Stimulated activated naive B cell treated with anti-CD40 and anti-IgM and Interleukin-4, amounts not matched to agents 10 μg/mL and 1 μg/mL and 100 μg/mL, for 72 hours (primary cell): ENCODE measurements at regions not wholly inside any gene's neighbourhood (a gene's known extent, or its start where the extent isn't known, plus 50 kb on each side); places are given as distances from the start of the nearest gene placed in this dataset.

Source experiments
- ATAC-seq, 2 donors: fragments of 150-1000 bp; cut with Tn5 transposase; replicated peaks; 2 replicates each; pipeline ENCODE4 v1.10.0; 2021; ENCODE audit warnings: moderate library complexity in 1 of 2
- DNase-seq: peaks from one replicate; pipeline ENCODE4 v3.0.0; 2021
- H3K27ac Mint-ChIP-seq: one replicate; pipeline ENCODE4 v1.8.0; 2022; ENCODE audit warnings: mild to moderate bottlenecking, mixed read lengths
- H3K27me3 Mint-ChIP-seq, 2 donors: one replicate each; pipeline ENCODE4 v1.8.0; 2022; ENCODE audit warnings: mixed read lengths in 2 of 2
- H3K36me3 Mint-ChIP-seq, 2 donors: one replicate each; pipeline ENCODE4 v1.8.0; 2022; ENCODE audit warnings: mixed read lengths in 2 of 2, mild to moderate bottlenecking in 1 of 2
- H3K4me1 Mint-ChIP-seq, 2 donors: one replicate each; pipeline ENCODE4 v1.8.0; 2022; ENCODE audit warnings: mixed read lengths in 2 of 2, mild to moderate bottlenecking in 1 of 2
- H3K4me3 Mint-ChIP-seq, 2 donors: one replicate each; pipeline ENCODE4 v1.8.0; 2022; ENCODE audit warnings: mild to moderate bottlenecking in 2 of 2, mixed read lengths in 2 of 2, moderate library complexity in 1 of 2
- H3K9me3 Mint-ChIP-seq, 2 donors: one replicate each; pipeline ENCODE4 v1.8.0; 2022; ENCODE audit warnings: mixed read lengths in 2 of 2, mild to moderate bottlenecking in 1 of 2

DNA sequence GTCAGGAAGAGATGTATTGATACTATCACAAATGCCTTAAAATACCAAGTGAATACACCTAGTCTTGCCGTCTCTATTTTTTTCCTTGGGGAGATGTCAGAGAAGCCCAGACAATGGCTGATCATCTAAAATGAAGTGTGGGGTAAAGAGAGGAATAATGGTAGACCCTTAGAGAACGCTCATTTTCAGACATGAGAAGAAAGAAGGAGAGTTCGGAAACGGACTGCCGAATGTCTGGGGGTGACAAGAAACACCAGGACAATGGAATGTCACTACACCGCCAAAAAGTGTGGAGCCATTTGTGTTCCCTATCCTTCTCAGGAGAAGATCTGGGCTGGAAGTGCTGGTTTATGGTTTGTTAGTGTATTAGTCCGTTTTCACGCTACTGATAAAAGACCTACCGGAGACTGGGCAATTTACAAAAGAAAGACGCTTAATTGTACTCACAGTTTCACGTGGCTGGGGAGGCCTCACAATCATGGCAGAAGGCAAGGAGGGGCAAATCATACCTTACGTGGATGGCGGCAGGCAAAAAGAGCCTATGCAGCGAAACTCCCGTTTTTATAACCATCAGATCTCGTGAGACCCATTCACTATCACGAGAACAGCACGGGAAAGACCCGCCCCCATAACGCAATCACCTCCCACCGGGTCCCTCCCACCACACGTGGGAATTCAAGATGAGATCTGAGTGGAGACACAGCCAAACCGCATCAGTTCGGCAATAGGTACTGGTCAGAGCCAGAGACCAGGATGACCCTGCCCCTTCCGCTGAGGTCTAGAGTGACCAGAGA, 743.7 kb downstream of the GALR1 start:
- no peak overlapping the region for H3K4me3 Mint-ChIP-seq
- H3K9me3 Mint-ChIP-seq: peaks cover 5 to 7% of the 10 kb centered on the region in 2 donors
- DNase-seq: no peak
- ATAC-seq: no peak
- no peaks in the 10 kb centered on the region for H3K36me3 Mint-ChIP-seq
- H3K27ac Mint-ChIP-seq: no peak overlapping the region
- H3K4me1 Mint-ChIP-seq: no peaks in the 10 kb centered on the region
- peaks cover 0 to 5% of the 10 kb centered on the region in 2 donors for H3K27me3 Mint-ChIP-seq

- H3K4me3 Mint-ChIP-seq: no peak overlapping the region
- H3K27ac Mint-ChIP-seq: no peak overlapping the region
- H3K36me3 Mint-ChIP-seq: peaks cover 0 to 2% of the 10 kb centered on the region in 2 donors
- H3K4me1 Mint-ChIP-seq: no peaks in the 10 kb centered on the region
- H3K9me3 Mint-ChIP-seq: peaks cover 5 to 7% of the 10 kb centered on the region in 2 donors
- H3K27me3 Mint-ChIP-seq: peaks cover 0 to 5% of the 10 kb centered on the region in 2 donors
- DNase-seq (no peak), ATAC-seq (no peak)
Measured at GRCh38 chr18:77995593-77995992, 745.9 kb downstream of the GALR1 start.

DNA sequence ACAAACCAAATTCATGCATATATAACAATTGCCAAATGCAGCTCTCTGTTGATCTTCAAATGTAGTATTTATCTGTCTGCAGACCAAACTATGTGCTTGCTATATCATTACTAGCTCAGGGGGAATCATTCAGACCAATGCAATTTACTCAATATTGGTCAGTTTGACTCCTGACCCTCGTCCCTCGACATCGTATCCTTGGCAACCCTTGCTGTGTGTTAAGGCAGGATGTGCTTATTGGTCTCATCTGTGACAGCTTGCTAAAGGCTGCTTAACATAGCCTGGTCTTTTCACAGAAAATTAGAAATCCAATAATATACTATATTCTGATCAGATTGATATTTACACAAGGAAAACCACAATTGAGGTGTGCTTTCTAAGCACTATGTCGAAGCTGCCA, 747.1 kb downstream of the GALR1 start:
- ATAC-seq (no peak), DNase-seq (no peak)
- peaks cover 0 to 5% of the 10 kb centered on the region in 2 donors for H3K27me3 Mint-ChIP-seq
- H3K4me3 Mint-ChIP-seq: no peak overlapping the region
- H3K27ac Mint-ChIP-seq: no peak overlapping the region
- peaks cover 5 to 7% of the 10 kb centered on the region in 2 donors for H3K9me3 Mint-ChIP-seq
- no peaks in the 10 kb centered on the region for H3K4me1 Mint-ChIP-seq
- peaks cover 0 to 2% of the 10 kb centered on the region in 2 donors for H3K36me3 Mint-ChIP-seq

- ATAC-seq (no peak), DNase-seq (no peak)
- peaks cover 16 to 29% of the 10 kb centered on the region in 2 donors for H3K27me3 Mint-ChIP-seq
- no peak overlapping the region for H3K4me3 Mint-ChIP-seq
- peaks cover 0 to 2% of the 10 kb centered on the region in 2 donors for H3K36me3 Mint-ChIP-seq
- H3K9me3 Mint-ChIP-seq: peaks cover 2 to 6% of the 10 kb centered on the region in 2 donors
- H3K27ac Mint-ChIP-seq: no peak overlapping the region
- peaks cover 0 to 2% of the 10 kb centered on the region in 2 donors for H3K4me1 Mint-ChIP-seq
Measured at GRCh38 chr18:78001811-78002210, 752.2 kb downstream of the GALR1 start.

DNA sequence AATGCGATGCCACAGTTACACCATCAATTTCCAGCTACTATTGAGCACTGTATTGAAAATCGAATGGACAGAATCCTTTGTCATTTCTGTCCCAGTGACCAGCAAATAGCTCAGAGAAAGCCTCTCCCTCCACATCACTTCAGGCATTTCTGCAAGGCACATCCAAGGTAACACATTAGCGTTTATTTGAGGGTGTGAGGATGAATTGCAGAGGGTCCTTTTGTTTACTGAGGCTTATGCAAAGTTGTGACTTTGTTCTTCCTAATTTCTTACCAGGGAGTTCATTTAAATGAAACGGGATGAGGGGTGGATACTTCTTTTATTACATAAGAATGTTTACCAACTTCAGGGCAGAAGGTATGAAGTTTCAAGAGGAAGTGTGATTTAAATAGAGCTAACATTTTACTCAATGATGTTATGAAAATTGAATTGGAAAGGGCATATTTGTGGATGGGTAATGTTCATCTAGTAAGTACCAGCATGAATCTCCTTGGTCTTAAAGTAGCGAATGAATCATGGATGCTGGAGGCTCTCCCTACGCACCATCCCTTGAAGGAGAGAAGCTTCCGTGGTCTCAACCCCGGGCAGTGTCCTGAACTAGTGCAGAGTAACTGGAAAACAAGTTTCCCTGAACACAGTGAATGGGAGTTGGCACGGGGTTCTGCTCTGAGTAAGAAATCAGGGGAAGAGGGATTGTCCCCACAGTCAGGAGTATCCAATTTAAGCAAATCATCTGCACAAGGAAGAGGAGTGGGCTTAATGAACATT, 756.5 kb downstream of the GALR1 start:
- Mint-ChIP-seq H3K4me1 (peaks cover 0 to 2% of the 10 kb centered on the region in 2 donors), H3K36me3 (no peaks in the 10 kb centered on the region), H3K27me3 (peaks cover 17 to 25% of the 10 kb centered on the region in 2 donors), H3K27ac (no peak overlapping the region), H3K9me3 (peaks cover 10 to 15% of the 10 kb centered on the region in 2 donors), H3K4me3 (no peak overlapping the region)
- DNase-seq: no peak
- no peak for ATAC-seq

GRCh38 chr18:78006774-78007260, 757.2 kb downstream of the GALR1 start:
- H3K27ac Mint-ChIP-seq: no peak overlapping the region
- ATAC-seq (no peak), DNase-seq (no peak)
- peaks cover 0 to 2% of the 10 kb centered on the region in 2 donors for H3K4me1 Mint-ChIP-seq
- H3K4me3 Mint-ChIP-seq: no peak overlapping the region
- H3K27me3 Mint-ChIP-seq: peaks cover 17 to 25% of the 10 kb centered on the region in 2 donors
- no peaks in the 10 kb centered on the region for H3K36me3 Mint-ChIP-seq
- peaks cover 9 to 14% of the 10 kb centered on the region in 2 donors for H3K9me3 Mint-ChIP-seq

- Mint-ChIP-seq H3K4me1 (peaks cover 0 to 2% of the 10 kb centered on the region in 2 donors), H3K4me3 (no peak overlapping the region), H3K9me3 (peaks cover 8 to 12% of the 10 kb centered on the region in 2 donors), H3K36me3 (no peaks in the 10 kb centered on the region), H3K27ac (no peak overlapping the region), H3K27me3 (peaks cover 14 to 16% of the 10 kb centered on the region in 2 donors)
- DNase-seq (no peak), ATAC-seq (no peak)
Measured at GRCh38 chr18:78010363-78010762, 760.7 kb downstream of the GALR1 start.

GRCh38 chr18:78017869-78018268, 768.2 kb downstream of the GALR1 start:
- ATAC-seq: no peak
- no peak for DNase-seq
- peaks cover 0 to 3% of the 10 kb centered on the region in 2 donors for H3K9me3 Mint-ChIP-seq
- no peaks in the 10 kb centered on the region for H3K36me3 Mint-ChIP-seq
- H3K27me3 Mint-ChIP-seq: no peaks in the 10 kb centered on the region
- no peaks in the 10 kb centered on the region for H3K4me1 Mint-ChIP-seq
- no peak overlapping the region for H3K27ac Mint-ChIP-seq
- H3K4me3 Mint-ChIP-seq: no peak overlapping the region

DNA sequence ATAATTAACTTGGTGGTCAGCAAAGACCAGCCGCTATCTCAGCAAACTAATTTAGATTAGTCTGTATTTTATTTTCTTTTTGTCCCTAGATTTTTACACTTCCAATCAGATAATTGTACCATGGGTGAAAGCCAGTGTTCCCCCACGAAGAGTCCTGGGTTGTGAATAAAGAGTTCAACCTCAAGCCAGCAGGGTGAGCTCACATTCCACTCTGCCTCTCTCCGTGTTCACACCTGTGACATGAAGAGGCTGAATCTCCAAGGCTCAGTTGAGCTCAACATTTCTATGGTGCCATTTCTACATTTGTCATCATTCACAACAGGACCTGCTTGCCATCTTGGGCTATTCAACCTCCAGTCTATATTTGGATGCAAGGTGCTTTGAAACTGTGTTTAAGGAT, 771.5 kb downstream of the GALR1 start:
- no peak for ATAC-seq
- H3K36me3 Mint-ChIP-seq: no peaks in the 10 kb centered on the region

DNA sequence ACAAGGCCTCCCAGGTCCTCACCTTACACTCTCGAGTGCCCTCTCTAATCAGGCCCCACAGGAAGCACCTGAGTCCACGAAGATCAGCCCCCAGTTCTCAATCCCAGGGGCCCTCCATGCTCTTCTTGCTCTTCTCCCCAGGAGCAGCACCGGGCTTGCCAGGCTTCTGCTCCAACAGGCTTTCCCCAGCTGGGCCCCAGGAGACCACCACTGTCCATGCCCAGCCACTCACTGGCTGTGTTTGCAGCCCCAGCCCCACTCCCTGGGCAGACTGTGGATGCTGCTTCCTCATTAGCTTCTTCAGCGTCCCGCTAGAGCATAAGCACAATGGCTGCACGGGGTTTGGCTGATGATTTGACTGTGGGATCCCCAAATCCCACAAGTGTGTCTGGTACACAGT, 781.9 kb downstream of the GALR1 start:
- Mint-ChIP-seq H3K36me3 (no peaks in the 10 kb centered on the region), H3K4me1 (no peaks in the 10 kb centered on the region), H3K4me3 (no peak overlapping the region), H3K27me3 (no peaks in the 10 kb centered on the region), H3K27ac (no peak overlapping the region), H3K9me3 (peaks cover 3 to 7% of the 10 kb centered on the region in 2 donors)
- DNase-seq (no peak), ATAC-seq (no peak)

More for the DNA sequence above, 771.5 kb downstream of the GALR1 start:
- H3K27ac Mint-ChIP-seq: no peak overlapping the region
- DNase-seq: no peak
- H3K27me3 Mint-ChIP-seq: no peaks in the 10 kb centered on the region
- H3K9me3 Mint-ChIP-seq: no peaks in the 10 kb centered on the region
- no peaks in the 10 kb centered on the region for H3K4me1 Mint-ChIP-seq
- no peak overlapping the region for H3K4me3 Mint-ChIP-seq

DNA sequence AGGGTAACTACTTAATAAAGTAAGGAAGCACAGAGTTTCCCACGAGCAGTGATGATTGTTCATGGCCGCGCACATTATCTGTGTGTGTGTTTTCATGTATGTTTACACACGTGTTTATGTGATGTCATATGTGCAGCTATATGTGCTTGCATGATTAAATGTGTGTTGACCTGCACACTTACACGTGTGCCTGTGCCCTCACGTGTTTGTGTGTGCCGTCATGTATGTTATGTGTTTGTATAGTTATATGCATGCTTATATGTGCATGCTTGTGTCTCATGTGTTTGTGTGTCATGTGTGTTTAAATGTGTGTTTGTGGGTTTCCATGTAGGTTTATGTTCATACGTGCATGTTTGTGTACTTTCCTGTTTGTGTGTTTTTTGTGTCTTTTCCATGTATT, 782.3 kb downstream of the GALR1 start:
- H3K27me3 Mint-ChIP-seq: no peaks in the 10 kb centered on the region
- peaks cover 3 to 7% of the 10 kb centered on the region in 2 donors for H3K9me3 Mint-ChIP-seq
- no peaks in the 10 kb centered on the region for H3K4me1 Mint-ChIP-seq
- H3K36me3 Mint-ChIP-seq: no peaks in the 10 kb centered on the region
- no peak overlapping the region for H3K4me3 Mint-ChIP-seq
- H3K27ac Mint-ChIP-seq: no peak overlapping the region
- ATAC-seq (no peak), DNase-seq (no peak)

- H3K27ac Mint-ChIP-seq: no peak overlapping the region
Measured at GRCh38 chr18:78032574-78032973, 782.9 kb downstream of the GALR1 start.

GRCh38 chr18:78034755-78035154, 785.1 kb downstream of the GALR1 start:
- Mint-ChIP-seq H3K4me1 (no peaks in the 10 kb centered on the region), H3K9me3 (peaks cover 6 to 11% of the 10 kb centered on the region in 2 donors), H3K27ac (no peak overlapping the region), H3K36me3 (no peaks in the 10 kb centered on the region), H3K27me3 (no peaks in the 10 kb centered on the region), H3K4me3 (no peak overlapping the region)
- DNase-seq (no peak), ATAC-seq (no peak)

More at GRCh38 chr18:78032574-78032973, 782.9 kb downstream of the GALR1 start:
- Mint-ChIP-seq H3K4me1 (no peaks in the 10 kb centered on the region), H3K36me3 (no peaks in the 10 kb centered on the region), H3K27me3 (no peaks in the 10 kb centered on the region), H3K4me3 (no peak overlapping the region), H3K9me3 (peaks cover 3 to 7% of the 10 kb centered on the region in 2 donors)
- ATAC-seq (no peak), DNase-seq (no peak)

DNA sequence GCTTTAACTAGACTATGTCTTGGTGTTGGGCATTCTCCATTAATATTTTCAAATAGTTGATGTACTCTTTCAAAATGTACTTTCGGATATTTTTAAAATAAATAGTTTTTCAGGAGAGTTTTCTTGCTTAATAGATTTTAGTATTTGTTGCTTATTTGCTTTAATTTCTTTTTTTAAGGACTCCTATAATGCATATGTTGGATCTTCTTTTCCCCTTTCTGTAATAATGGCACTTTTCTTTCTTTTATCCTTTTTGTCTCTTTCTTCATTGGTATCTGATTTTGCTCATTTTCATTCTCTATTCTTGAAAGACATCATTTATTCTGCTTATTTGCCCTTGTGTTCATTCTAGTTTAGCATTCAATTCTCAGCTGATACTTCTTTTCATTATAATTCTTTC, 791.6 kb downstream of the GALR1 start:
- DNase-seq (no peak), ATAC-seq (no peak)
- Mint-ChIP-seq H3K27me3 (no peaks in the 10 kb centered on the region), H3K4me3 (no peak overlapping the region), H3K27ac (no peak overlapping the region), H3K4me1 (no peaks in the 10 kb centered on the region), H3K36me3 (no peaks in the 10 kb centered on the region), H3K9me3 (peaks cover 13 to 16% of the 10 kb centered on the region in 2 donors)
